Common myeloid progenitor, CD34-positive (primary cell): ENCODE measurements at regions not wholly inside any gene's neighbourhood (a gene's known extent, or its start where the extent isn't known, plus 50 kb on each side); places are given as distances from the start of the nearest gene placed in this dataset.

Source experiments
- CTCF ChIA-PET: fragments of 350-600 bp; sonication (Branson Sonifier 250); formaldehyde crosslinking; loops from one replicate; lab custom pipeline; 2021; ENCODE audit warnings: antibody characterized with exemption; lab: Charles Lee
- POLR2A ChIA-PET: fragments of 350-600 bp; sonication (Branson Sonifier 250); formaldehyde crosslinking; loops from one replicate; lab custom pipeline; 2021; ENCODE audit warnings: antibody characterized with exemption; lab: Charles Lee
- DNase-seq, 3 donors: peaks; one replicate each; pipeline versions ENCODE4 v3.0.0 to v3.0.0-alpha.2; 2013
- H3K27ac ChIP-seq, 2 experiments: 1 replicate in 1 of 2; 2 replicates in 1 of 2; pipeline ENCODE4 v1.7.0; 2013; ENCODE audit warnings: inconsistent platforms in 2 of 2, low read length in 2 of 2, mild to moderate bottlenecking in 2 of 2, low read depth in 1 of 2, moderate library complexity in 1 of 2; ENCODE audit not compliant: severe bottlenecking in 2 of 2, insufficient read depth in 1 of 2, poor library complexity in 1 of 2
- H3K27me3 ChIP-seq, 5 experiments: replicated peaks in 2 of 5; 1 replicate in 3 of 5; 2 replicates in 2 of 5; pipeline versions ENCODE4 v1.6.1 to v1.7.0; 2013; ENCODE audit warnings: low read length in 4 of 5, mild to moderate bottlenecking in 2 of 5, moderate library complexity in 2 of 5, inconsistent platforms in 1 of 5; ENCODE audit not compliant: insufficient read depth in 5 of 5, control insufficient read depth in 4 of 5
- H3K36me3 ChIP-seq, 4 experiments: 1 replicate in 2 of 4; 2 replicates in 2 of 4; pipeline versions ENCODE4 v1.6.1 to v1.7.0; 2013; ENCODE audit warnings: low read length in 3 of 4, control low read depth in 1 of 4, mild to moderate bottlenecking in 1 of 4; ENCODE audit not compliant: control insufficient read depth in 4 of 4, insufficient read depth in 4 of 4
- H3K4me1 ChIP-seq, 4 experiments: 1 replicate in 3 of 4; 2 replicates in 1 of 4; pipeline versions ENCODE4 v1.6.1 to v1.7.1; 2013; ENCODE audit warnings: low read length in 3 of 4, mild to moderate bottlenecking in 3 of 4, control low read depth in 1 of 4, inconsistent platforms in 1 of 4, moderate library complexity in 1 of 4; ENCODE audit not compliant: control insufficient read depth in 4 of 4, insufficient read depth in 4 of 4; ENCODE audit errors: control extremely low read depth in 1 of 4
- H3K4me3 ChIP-seq, 7 experiments: 1 replicate in 4 of 7; 2 replicates in 3 of 7; pipeline versions ENCODE4 v1.5.1 to v1.7.0; 2013; ENCODE audit warnings: mild to moderate bottlenecking in 7 of 7, low read length in 6 of 7, moderate library complexity in 6 of 7, inconsistent platforms in 2 of 7, low read depth in 2 of 7, control low read depth in 1 of 7; ENCODE audit not compliant: insufficient read depth in 4 of 7, control insufficient read depth in 1 of 7; ENCODE audit errors: extremely low read depth in 1 of 7
- H3K9me3 ChIP-seq, 5 experiments: 1 replicate in 4 of 5; 2 replicates in 1 of 5; pipeline versions ENCODE4 v1.6.1 to v1.7.1; 2013; ENCODE audit warnings: low read length in 4 of 5, mild to moderate bottlenecking in 2 of 5, inconsistent platforms in 1 of 5, low read depth in 1 of 5, moderate library complexity in 1 of 5; ENCODE audit not compliant: control insufficient read depth in 4 of 5, insufficient read depth in 2 of 5; ENCODE audit errors: control extremely low read depth in 1 of 5
- WGBS: methylation state at CpG from one replicate; pipeline ENCODE4 v1.1.5; 2013; ENCODE audit not compliant: insufficient coverage; 5-methylcytosine and 5-hydroxymethylcytosine counted together

DNA sequence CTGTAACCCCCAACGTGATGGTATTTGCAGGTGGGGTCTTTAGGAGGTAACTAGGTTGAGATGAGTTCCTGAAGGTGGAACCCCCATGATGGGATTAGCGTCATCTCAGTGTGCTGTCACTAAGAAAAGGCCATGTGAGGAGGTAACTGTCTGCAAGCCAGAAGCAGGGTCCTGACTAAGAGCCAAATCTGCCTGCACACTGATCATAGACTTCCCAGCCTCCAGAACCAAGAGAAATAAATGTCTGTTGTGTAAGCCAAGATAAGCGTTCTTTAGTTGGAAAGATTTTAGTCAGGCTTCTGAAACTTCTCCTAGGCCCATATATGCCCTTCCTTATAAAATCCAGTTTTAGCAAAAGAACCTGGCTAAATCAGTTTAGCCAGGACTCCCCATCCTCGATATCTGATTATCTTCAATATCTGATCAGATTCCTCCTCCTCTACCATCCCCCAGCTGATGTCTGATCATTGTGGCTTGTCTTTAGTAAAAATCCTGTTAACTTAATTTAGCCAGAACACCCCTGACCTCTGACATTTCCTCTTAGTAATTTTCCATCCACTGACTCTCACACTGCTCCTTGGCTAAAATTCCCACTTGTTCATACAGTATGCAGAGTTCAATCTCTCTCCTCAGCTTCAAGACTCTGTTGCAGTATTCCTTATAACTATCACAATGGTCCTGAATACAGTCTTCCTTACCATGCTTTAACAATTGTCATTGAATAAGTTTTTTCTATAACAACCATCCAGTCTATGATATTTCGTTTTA is 835.4 kb upstream of the PHF14 start:
- 97% methylated on average over 4 of the region's 5 CpGs for WGBS
- POLR2A ChIA-PET = no interaction called here

DNA sequence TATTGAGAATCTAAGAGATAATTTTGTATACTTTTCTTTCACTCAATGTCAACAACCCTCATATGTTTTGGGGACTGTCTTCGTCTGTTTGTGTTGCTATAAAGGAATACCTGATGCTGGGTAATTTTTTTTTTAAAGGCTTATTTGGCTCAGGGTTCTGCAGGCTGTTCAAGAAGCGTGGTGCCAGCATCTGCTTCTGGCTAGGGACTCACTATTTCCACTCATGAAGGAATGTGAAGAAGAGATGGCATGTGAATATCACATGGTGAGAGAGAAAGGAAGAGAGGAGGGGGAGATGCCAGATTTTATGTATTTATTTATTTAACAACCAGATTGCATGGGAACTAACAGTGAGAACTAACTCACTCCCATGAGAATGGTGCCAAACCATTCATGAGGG is 827.4 kb upstream of the PHF14 start:
- Histone ChIP-seq H3K4me3 (no peak overlapping the region), H3K9me3 (no peaks in the 10 kb centered on the region), H3K4me1 (no peaks in the 10 kb centered on the region), H3K27me3 (no peaks in the 10 kb centered on the region), H3K27ac (no peak overlapping the region), H3K36me3 (no peaks in the 10 kb centered on the region)
- no peak for DNase-seq
- POLR2A ChIA-PET = no interaction called here
- WGBS = 100% methylated on average over 1 of the region's 2 CpGs
- CTCF ChIA-PET = no interaction called here

More for the DNA sequence above, 835.4 kb upstream of the PHF14 start:
- Histone ChIP-seq H3K4me3 (no peak overlapping the region), H3K4me1 (no peaks in the 10 kb centered on the region), H3K27me3 (no peaks in the 10 kb centered on the region), H3K36me3 (no peaks in the 10 kb centered on the region), H3K27ac (no peak overlapping the region), H3K9me3 (no peaks in the 10 kb centered on the region)
- CTCF ChIA-PET = no interaction called here
- DNase-seq = no peak

DNA sequence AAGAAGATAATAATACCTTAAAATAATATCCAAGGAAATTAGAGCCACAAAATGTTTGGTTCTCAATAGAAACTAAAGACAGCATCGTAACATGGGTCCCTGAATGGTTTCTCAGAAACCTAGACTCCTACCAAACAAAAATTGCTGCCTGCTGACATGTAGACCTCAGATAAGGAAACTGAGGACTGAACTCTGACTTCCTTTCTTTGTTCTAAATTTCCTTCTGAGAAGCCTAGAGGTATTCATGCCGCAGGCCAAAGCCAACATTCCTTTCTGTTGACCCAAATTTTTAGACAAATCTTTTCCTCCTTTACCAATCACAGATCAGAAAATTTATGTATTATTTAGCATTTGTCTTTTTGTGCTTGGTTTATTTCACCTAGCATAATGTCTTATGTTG is 816.7 kb upstream of the PHF14 start:
- H3K4me1 ChIP-seq = no peaks in the 10 kb centered on the region
- POLR2A ChIA-PET = no interaction called here
- DNase-seq = no peak
- CTCF ChIA-PET = no interaction called here
- no peaks in the 10 kb centered on the region for H3K36me3 ChIP-seq
- H3K27me3 ChIP-seq = no peaks in the 10 kb centered on the region
- H3K27ac ChIP-seq = no peak overlapping the region
- no peaks in the 10 kb centered on the region for H3K9me3 ChIP-seq
- no peak overlapping the region for H3K4me3 ChIP-seq
- 100% methylated on average over 1 of the region's 2 CpGs for WGBS

DNA sequence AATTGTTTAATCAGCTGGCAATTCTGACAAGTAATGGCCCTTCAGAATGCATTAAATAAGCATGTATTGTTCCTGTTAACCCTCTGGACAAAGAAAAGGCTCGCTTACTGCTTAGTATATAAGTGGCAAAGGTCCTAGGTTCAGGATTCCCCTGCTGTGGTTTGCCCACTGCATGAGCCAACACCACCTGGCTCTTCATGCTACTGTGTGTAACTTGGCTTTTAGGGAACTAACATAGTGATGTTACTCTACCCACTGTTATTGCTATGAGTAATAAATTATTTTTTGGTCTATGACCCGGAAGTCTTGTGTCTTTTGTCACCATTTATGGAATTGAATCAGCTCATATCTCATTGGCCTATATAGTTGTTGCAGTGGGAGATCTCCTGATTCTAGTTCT is 791.7 kb upstream of the PHF14 start:
- DNase-seq = no peak
- POLR2A ChIA-PET = no interaction called here
- Histone ChIP-seq H3K27ac (no peak overlapping the region), H3K4me3 (no peak overlapping the region), H3K9me3 (no peaks in the 10 kb centered on the region), H3K27me3 (no peaks in the 10 kb centered on the region), H3K36me3 (no peaks in the 10 kb centered on the region), H3K4me1 (no peaks in the 10 kb centered on the region)
- WGBS = no CpG with 5 or more reads among the region's 2 CpGs
- CTCF ChIA-PET = no interaction called here

DNA sequence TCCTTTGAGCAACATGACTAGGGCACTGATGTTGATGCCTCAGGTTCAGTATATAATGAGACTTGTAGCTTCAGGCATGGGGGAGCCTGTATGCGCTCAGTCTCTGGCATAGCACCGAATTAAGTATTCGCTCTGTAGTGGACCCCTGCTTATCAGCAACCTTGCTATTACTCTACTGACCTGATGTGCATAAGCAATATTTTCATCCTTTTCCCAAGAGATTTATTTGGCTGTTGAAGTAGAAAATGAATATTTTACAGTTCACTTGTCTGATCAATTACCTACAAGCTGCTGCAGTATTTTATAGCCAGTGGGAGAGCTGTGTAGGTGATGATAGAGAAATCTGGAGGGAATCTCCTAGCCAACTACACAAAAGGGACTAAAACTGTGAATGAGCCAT is 781.6 kb upstream of the PHF14 start:
- no peaks in the 10 kb centered on the region for H3K36me3 ChIP-seq
- no peak overlapping the region for H3K4me3 ChIP-seq
- ChIA-PET POLR2A (no interaction called here), CTCF (no interaction called here)
- no peaks in the 10 kb centered on the region for H3K9me3 ChIP-seq
- no peak for DNase-seq
- H3K27ac ChIP-seq = no peak overlapping the region
- no peaks in the 10 kb centered on the region for H3K27me3 ChIP-seq
- WGBS = 100% methylated on average over 3 of the region's 3 CpGs
- no peaks in the 10 kb centered on the region for H3K4me1 ChIP-seq

DNA sequence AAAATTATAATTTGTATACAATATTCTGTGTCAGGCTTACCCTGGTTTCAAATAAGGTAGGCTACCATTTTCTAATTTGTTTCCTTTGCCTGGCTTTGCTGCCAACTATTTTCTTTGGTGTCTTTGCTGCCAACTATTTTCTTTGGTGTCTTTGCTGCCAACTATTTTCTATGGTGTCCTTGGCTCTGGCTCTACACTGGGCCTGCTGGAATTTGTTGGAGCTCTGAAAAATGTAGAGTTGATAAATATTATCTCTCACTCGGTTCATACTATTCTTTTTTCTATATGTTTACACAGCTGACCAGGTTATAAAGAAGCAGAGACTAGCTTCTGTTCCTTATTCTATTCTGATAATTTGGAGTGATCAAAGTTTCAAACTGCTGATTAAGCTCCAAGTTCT is 768.0 kb upstream of the PHF14 start:
- no peak for DNase-seq
- Histone ChIP-seq H3K27ac (no peak overlapping the region), H3K9me3 (no peaks in the 10 kb centered on the region), H3K36me3 (no peaks in the 10 kb centered on the region), H3K27me3 (no peaks in the 10 kb centered on the region), H3K4me3 (no peak overlapping the region), H3K4me1 (no peaks in the 10 kb centered on the region)
- ChIA-PET POLR2A (no interaction called here), CTCF (no interaction called here)
- no CpG with 5 or more reads among the region's 1 CpG for WGBS

DNA sequence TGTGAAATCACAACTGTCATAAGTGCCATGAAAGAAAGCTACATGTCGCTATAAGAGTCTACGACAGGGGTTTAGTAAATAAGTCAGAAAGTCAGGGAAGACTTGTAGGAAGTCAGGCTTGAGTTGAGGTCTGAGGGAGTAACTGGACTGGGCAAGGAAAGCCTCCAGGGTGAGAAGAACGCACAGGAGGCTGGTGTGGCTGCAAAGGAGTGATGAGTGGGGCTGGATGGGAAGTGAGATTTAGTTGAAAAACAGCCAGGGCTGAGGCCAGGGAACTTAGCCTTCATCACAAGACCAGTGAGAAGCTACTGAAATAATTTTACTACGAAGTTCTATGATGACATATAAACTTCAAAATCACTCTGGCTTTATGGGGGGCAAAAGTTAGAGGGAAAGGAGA is 763.7 kb upstream of the PHF14 start:
- H3K4me3 ChIP-seq = no peak overlapping the region
- H3K36me3 ChIP-seq = no peaks in the 10 kb centered on the region
- 94% methylated on average over 4 of the region's 4 CpGs for WGBS
- POLR2A ChIA-PET = no interaction called here
- no peak for DNase-seq
- H3K27ac ChIP-seq = no peak overlapping the region
- no peaks in the 10 kb centered on the region for H3K27me3 ChIP-seq
- CTCF ChIA-PET = no interaction called here
- H3K9me3 ChIP-seq = peaks cover 0 to 7% (median 0%) of the 10 kb centered on the region in 5 experiments
- H3K4me1 ChIP-seq = no peaks in the 10 kb centered on the region
